Activated naive CD4-positive, alpha-beta T cell treated with anti-CD3 and anti-CD28 coated beads for 36 hours (primary cell): ENCODE measurements at regions not wholly inside any gene's neighbourhood (a gene's known extent, or its start where the extent isn't known, plus 50 kb on each side); places are given as distances from the start of the nearest gene placed in this dataset.

Experiments used
- CTCF ChIA-PET: fragments of 350-600 bp; sonication (Branson Sonifier 250); formaldehyde crosslinking; loops from one replicate; lab custom pipeline; 2021; ENCODE audit warnings: antibody characterized with exemption; lab: Charles Lee
- DNase-seq: peaks from one replicate; pipeline ENCODE4 v3.0.0-alpha.2; 2020
- H3K27ac Mint-ChIP-seq: one replicate; pipeline ENCODE4 v1.8.0; 2021; ENCODE audit warnings: mild to moderate bottlenecking, mixed read lengths
- H3K27me3 Mint-ChIP-seq: one replicate; pipeline ENCODE4 v1.8.0; 2021; ENCODE audit warnings: low read depth, mixed read lengths
- H3K36me3 Mint-ChIP-seq: one replicate; pipeline ENCODE4 v1.8.0; 2021; ENCODE audit warnings: low read depth, mixed read lengths
- H3K4me1 Mint-ChIP-seq: one replicate; pipeline ENCODE4 v1.8.0; 2021; ENCODE audit warnings: low read depth, mixed read lengths
- H3K4me3 Mint-ChIP-seq: one replicate; pipeline ENCODE4 v1.8.0; 2021; ENCODE audit warnings: mild to moderate bottlenecking, moderate library complexity, mixed read lengths
- H3K9me3 Mint-ChIP-seq: one replicate; pipeline ENCODE4 v1.8.0; 2021; ENCODE audit warnings: mixed read lengths
- intact Hi-C: fragments of 100-400 bp; cut with micrococcal nuclease; formaldehyde crosslinking; loops from one replicate; pipeline ENCODE4 v1.15.1; 2023

- intact Hi-C loops: no loop called here
These were observed 201.4 kb upstream of the STT3B start for GRCh38 chr3:31331278-31331677.

GRCh38 chr3:31341130-31341529 lies 191.6 kb upstream of the STT3B start:
- intact Hi-C loops: no loop called here
- Mint-ChIP-seq H3K9me3 (peaks cover 6% of the 10 kb centered on the region), H3K4me3 (no peak overlapping the region), H3K36me3 (peaks cover 2% of the 10 kb centered on the region), H3K4me1 (no peaks in the 10 kb centered on the region), H3K27me3 (no peaks in the 10 kb centered on the region), H3K27ac (no peak overlapping the region)
- no peak for DNase-seq
- CTCF ChIA-PET: no interaction called here

More at GRCh38 chr3:31331278-31331677, 201.4 kb upstream of the STT3B start:
- Mint-ChIP-seq H3K4me3 (no peak overlapping the region), H3K9me3 (peaks cover 6% of the 10 kb centered on the region), H3K4me1 (no peaks in the 10 kb centered on the region), H3K27me3 (no peaks in the 10 kb centered on the region), H3K36me3 (peaks cover 2% of the 10 kb centered on the region), H3K27ac (no peak overlapping the region)
- CTCF ChIA-PET: no interaction called here
- DNase-seq: no peak

- CTCF ChIA-PET: no interaction called here
- no peak overlapping the region for H3K4me3 Mint-ChIP-seq
- H3K4me1 Mint-ChIP-seq: no peaks in the 10 kb centered on the region
- DNase-seq: no peak
- intact Hi-C loops: no loop called here
- H3K27me3 Mint-ChIP-seq: no peaks in the 10 kb centered on the region
- no peak overlapping the region for H3K27ac Mint-ChIP-seq
- H3K9me3 Mint-ChIP-seq: peaks cover 9% of the 10 kb centered on the region
- H3K36me3 Mint-ChIP-seq: peaks cover 2% of the 10 kb centered on the region
These were observed 189.7 kb upstream of the STT3B start for GRCh38 chr3:31343075-31343474.

- intact Hi-C loops: no loop called here
- H3K4me1 Mint-ChIP-seq: no peaks in the 10 kb centered on the region
- CTCF ChIA-PET: interaction anchor here (0.6 kb wide), 1 partner anchor 41 kb away, joined by 3 read pairs; no protein-coding TSS in a partner anchor
These were observed 187.1 kb upstream of the STT3B start for GRCh38 chr3:31345581-31345980.

GRCh38 chr3:31346542-31346979 lies 186.2 kb upstream of the STT3B start:
- Mint-ChIP-seq H3K4me1 (no peaks in the 10 kb centered on the region), H3K36me3 (peaks cover 2% of the 10 kb centered on the region), H3K27me3 (no peaks in the 10 kb centered on the region), H3K4me3 (no peak overlapping the region), H3K27ac (no peak overlapping the region), H3K9me3 (peaks cover 9% of the 10 kb centered on the region)
- intact Hi-C loops: no loop called here
- DNase-seq: no peak
- CTCF ChIA-PET: no interaction called here

More at GRCh38 chr3:31345581-31345980, 187.1 kb upstream of the STT3B start:
- H3K27me3 Mint-ChIP-seq: no peaks in the 10 kb centered on the region
- H3K9me3 Mint-ChIP-seq: peaks cover 9% of the 10 kb centered on the region
- no peak for DNase-seq
- no peak overlapping the region for H3K4me3 Mint-ChIP-seq
- no peak overlapping the region for H3K27ac Mint-ChIP-seq
- peaks cover 2% of the 10 kb centered on the region for H3K36me3 Mint-ChIP-seq

GRCh38 chr3:31349001-31349748 lies 183.6 kb upstream of the STT3B start:
- H3K27me3 Mint-ChIP-seq: no peaks in the 10 kb centered on the region
- H3K27ac Mint-ChIP-seq: no peak overlapping the region
- intact Hi-C loops: no loop called here
- peaks cover 9% of the 10 kb centered on the region for H3K9me3 Mint-ChIP-seq
- peaks cover 2% of the 10 kb centered on the region for H3K36me3 Mint-ChIP-seq
- H3K4me3 Mint-ChIP-seq: no peak overlapping the region
- CTCF ChIA-PET: no interaction called here
- DNase-seq: no peak
- H3K4me1 Mint-ChIP-seq: peaks cover under 1% of the 10 kb centered on the region

- no peak for DNase-seq
- peaks cover 2% of the 10 kb centered on the region for H3K36me3 Mint-ChIP-seq
- peaks cover 5% of the 10 kb centered on the region for H3K9me3 Mint-ChIP-seq
- H3K27me3 Mint-ChIP-seq: no peaks in the 10 kb centered on the region
- CTCF ChIA-PET: no interaction called here
- no peak overlapping the region for H3K4me3 Mint-ChIP-seq
- intact Hi-C loops: loop anchor here (10.0 kb wide), 1 partner anchor 566 kb away; no protein-coding TSS in a partner anchor
- H3K4me1 Mint-ChIP-seq: peaks cover 3% of the 10 kb centered on the region
- H3K27ac Mint-ChIP-seq: no peak overlapping the region
These were observed 182.4 kb upstream of the STT3B start for GRCh38 chr3:31350307-31350706.

GRCh38 chr3:31352331-31352730 lies 180.4 kb upstream of the STT3B start:
- Mint-ChIP-seq H3K4me3 (no peak overlapping the region), H3K9me3 (peaks cover 5% of the 10 kb centered on the region), H3K27ac (no peak overlapping the region), H3K36me3 (no peaks in the 10 kb centered on the region), H3K27me3 (no peaks in the 10 kb centered on the region), H3K4me1 (peaks cover 12% of the 10 kb centered on the region)
- no peak for DNase-seq
- intact Hi-C loops: loop anchor here (10.0 kb wide), 1 partner anchor 568 kb away; no protein-coding TSS in a partner anchor
- CTCF ChIA-PET: no interaction called here

- Mint-ChIP-seq H3K36me3 (no peaks in the 10 kb centered on the region), H3K27me3 (no peaks in the 10 kb centered on the region), H3K4me1 (peaks cover 18% of the 10 kb centered on the region), H3K4me3 (no peak overlapping the region), H3K9me3 (peaks cover 2% of the 10 kb centered on the region), H3K27ac (no peak overlapping the region)
- no peak for DNase-seq
- CTCF ChIA-PET: interaction anchor here (0.6 kb wide), 1 partner anchor 562 kb away, joined by 3 read pairs; no protein-coding TSS in a partner anchor
- intact Hi-C loops: loop anchor here (10.0 kb wide), 1 partner anchor 568 kb away; no protein-coding TSS in a partner anchor
These were observed 179.6 kb upstream of the STT3B start for GRCh38 chr3:31353166-31353565.

GRCh38 chr3:31354373-31354772 lies 178.4 kb upstream of the STT3B start:
- intact Hi-C loops: loop anchor here (10.0 kb wide), 1 partner anchor 570 kb away; no protein-coding TSS in a partner anchor
- CTCF ChIA-PET: no interaction called here
- no peaks in the 10 kb centered on the region for H3K36me3 Mint-ChIP-seq
- H3K27ac Mint-ChIP-seq: no peak overlapping the region
- peaks cover 2% of the 10 kb centered on the region for H3K9me3 Mint-ChIP-seq
- no peak overlapping the region for H3K4me3 Mint-ChIP-seq
- no peak for DNase-seq
- no peaks in the 10 kb centered on the region for H3K27me3 Mint-ChIP-seq
- peaks cover 18% of the 10 kb centered on the region for H3K4me1 Mint-ChIP-seq

- no peak for DNase-seq
- Mint-ChIP-seq H3K36me3 (no peaks in the 10 kb centered on the region), H3K4me3 (no peak overlapping the region), H3K27ac (no peak overlapping the region), H3K27me3 (no peaks in the 10 kb centered on the region), H3K9me3 (peaks cover 2% of the 10 kb centered on the region), H3K4me1 (peaks cover 18% of the 10 kb centered on the region)
- intact Hi-C loops: loop anchor here (5.0 to 10.0 kb wide), 2 partner anchors 104 to 571 kb away; no protein-coding TSS in a partner anchor
- CTCF ChIA-PET: interaction anchor here (0.5 kb wide), 1 partner anchor 26 kb away, joined by 3 read pairs; no protein-coding TSS in a partner anchor
These were observed 176.9 kb upstream of the STT3B start for GRCh38 chr3:31355807-31356206.

- peak overlapping the region; percentile 3 for H3K27ac Mint-ChIP-seq
- H3K27me3 Mint-ChIP-seq: no peaks in the 10 kb centered on the region
- H3K9me3 Mint-ChIP-seq: peaks cover 2% of the 10 kb centered on the region
- intact Hi-C loops: loop anchor here (5.0 to 10.0 kb wide), 2 partner anchors 105 to 572 kb away; no protein-coding TSS in a partner anchor
- H3K4me3 Mint-ChIP-seq: no peak overlapping the region
- CTCF ChIA-PET: interaction anchor here (1.0 kb wide), 1 partner anchor 54 kb away, joined by 3 read pairs; no protein-coding TSS in a partner anchor
- no peaks in the 10 kb centered on the region for H3K36me3 Mint-ChIP-seq
- peaks cover 18% of the 10 kb centered on the region for H3K4me1 Mint-ChIP-seq
- peak; percentile 12 for DNase-seq
These were observed 175.8 kb upstream of the STT3B start for GRCh38 chr3:31356941-31357340.
